Colon (tissue), 2 donors: ENCODE measurements at regions not wholly inside any gene's neighbourhood (a gene's known extent, or its start where the extent isn't known, plus 50 kb on each side); places are given as distances from the start of the nearest gene placed in this dataset.
"Not testable (repeated sequence)": the region's sequence is repeated elsewhere in the genome, so short reads cannot be mapped to it uniquely, and the experiment has no call there.

Source experiments
- FAIRE-seq: peaks from 2 replicates; lab custom pipeline; 2012; peaks lifted over from hg19 to GRCh38; lab: Jason Lieb, UNC
- donor health status: control.
- donor health status: control.

GRCh38 chrX:37509349-37509748 lies 62.1 kb upstream of the LANCL3 start:
- no peak for FAIRE-seq

GRCh38 chrX:37516512-37516911 lies 54.9 kb upstream of the LANCL3 start:
- peak; percentile 93 for FAIRE-seq

- FAIRE-seq, result not testable (repeated sequence)
These were observed 52.2 kb upstream of the LANCL3 start for GRCh38 chrX:37519261-37519660.

GRCh38 chrX:37520860-37521450 lies 50.5 kb upstream of the LANCL3 start:
- not testable (repeated sequence) for FAIRE-seq
